ENCODE measurements at regions not wholly inside any gene's neighbourhood (a gene's known extent, or its start where the extent isn't known, plus 50 kb on each side); places are given as distances from the start of the nearest gene placed in this dataset.

- Histone ChIP-seq H2AK5ac (ENCODE audit: insufficient read length, low read length) (no peak overlapping the region), H4K91ac (ENCODE audit: insufficient read length, low read depth, low read length) (no peak overlapping the region), H3K23ac (ENCODE audit: insufficient read length, low read depth, low read length) (no peak overlapping the region), H3K4me2 (ENCODE audit: insufficient read depth, insufficient read length, low read length) (no peak overlapping the region), H3K4me1 (ENCODE audit: insufficient read depth, low read length) (no peaks in the 10 kb centered on the region), H3K27me3 (ENCODE audit: insufficient read depth, low read length) (no peaks in the 10 kb centered on the region), H3K27ac (ENCODE audit: insufficient read length, low read depth, low read length) (no peak overlapping the region), H2BK15ac (ENCODE audit: low read depth, low read length) (no peak overlapping the region), H2BK5ac (ENCODE audit: insufficient read length, low read length) (no peak overlapping the region), H3K14ac (ENCODE audit: insufficient read depth, low read length) (no peak overlapping the region), H4K20me1 (ENCODE audit: control insufficient read depth, insufficient read depth, insufficient read length) (no peaks in the 10 kb centered on the region), H3K79me2 (ENCODE audit: insufficient read depth, low read length) (no peaks in the 10 kb centered on the region), H2BK12ac (ENCODE audit: insufficient read length, low read depth, low read length) (no peak overlapping the region), H3K9me3 (ENCODE audit: control insufficient read depth, low read depth, low read length) (no peaks in the 10 kb centered on the region), H4K5ac (ENCODE audit: insufficient read length, low read depth, low read length) (no peak overlapping the region), H3K9ac (ENCODE audit: extremely low read depth, insufficient read length, low read length) (no peak overlapping the region), H3K79me1 (ENCODE audit: insufficient read depth, low read depth, low read length, poor library complexity, severe bottlenecking) (no peaks in the 10 kb centered on the region), H3T11ph (ENCODE audit: low read length) (no peak overlapping the region), H3K23me2 (ENCODE audit: insufficient read length, low read depth, low read length, poor library complexity, severe bottlenecking) (no peaks in the 10 kb centered on the region), H3K56ac (ENCODE audit: insufficient read length, low read depth, low read length) (no peak overlapping the region), H2BK20ac (ENCODE audit: low read depth, low read length, poor library complexity, severe bottlenecking) (no peak overlapping the region), H2BK120ac (ENCODE audit: low read depth, low read length, poor library complexity, severe bottlenecking) (no peak overlapping the region), H4K8ac (replicated peaks; ENCODE audit: insufficient read length, low read depth, low read length) (no peak overlapping the region), H3K18ac (ENCODE audit: insufficient read length, low read depth, low read length) (no peak overlapping the region), H3K4ac (ENCODE audit: low read depth, low read length) (no peak overlapping the region), H2AFZ (ENCODE audit: low read length) (no peak overlapping the region)
- WGBS (ENCODE audit: extremely low coverage, insufficient read length, low lambda C conversion rate) = no CpG with 5 or more reads among the region's 3 CpGs
- Mint-ChIP-seq H3K4me3 (no peak overlapping the region), H3K36me3 (ENCODE audit: insufficient read depth in 1 of 3, low read depth in 3 of 3) (no peaks in the 10 kb centered on the region; a peak in 1 of 7 replicates), H3K4me1 (0 out of 4 replicates have a peak, but pooled peaks cover 0 to 3% of the 10 kb centered on the region in 2 experiments), H3K27ac (no peak overlapping the region), H3K9me3 (peaks cover 13% of the 10 kb centered on the region in 2 experiments; a peak in 4 of 5 replicates), H3K27me3 (ENCODE audit: low read depth) (peaks cover 3% of the 10 kb centered on the region)
- no peak for TF ChIP-seq CTCF (conservative IDR thresholded peaks at IDR 0.05)
- no peak for DNase-seq
Observed at GRCh38 chr10:131480066-131480465, 168.5 kb upstream of the TCERG1L start.
